GM23338 (cell line): ENCODE measurements at regions not wholly inside any gene's neighbourhood (a gene's known extent, or its start where the extent isn't known, plus 50 kb on each side); places are given as distances from the start of the nearest gene placed in this dataset.
A peak's percentile ranks its signal among the peaks of the same experiment; 100 is the strongest.

Source experiments
- ATAC-seq: fragments of 200-7000 bp; cut with Tn5 transposase; 3 replicates; pipeline ENCODE4 v1.9.1; 2020
- DNase-seq: peaks from one replicate; pipeline ENCODE4 v3.0.0-alpha.2; 2015; ENCODE audit warnings: low spot score
- H2AFZ ChIP-seq: fragments of 200-600 bp; sonication (generic); 2 replicates; pipeline ENCODE4 v1.8.0; 2016; ENCODE audit warnings: antibody characterized with exemption, mild to moderate bottlenecking, moderate library complexity
- H3F3A ChIP-seq: fragments of 200-600 bp; sonication (generic); replicated peaks from 2 replicates; pipeline ENCODE4 v1.8.0; 2017; ENCODE audit warnings: antibody characterized with exemption, mixed run types, low read depth
- H3K27ac ChIP-seq: fragments of 200-600 bp; sonication (generic); 2 replicates; pipeline ENCODE4 v1.6.1; 2016; ENCODE audit warnings: low read depth
- H3K27me3 ChIP-seq: fragments of 200-600 bp; sonication (generic); 2 replicates; pipeline ENCODE4 v1.8.0; 2016; ENCODE audit warnings: mild to moderate bottlenecking, mixed run types, moderate library complexity; ENCODE audit not compliant: insufficient read depth
- H3K36me3 ChIP-seq: fragments of 200-600 bp; sonication (generic); 2 replicates; pipeline ENCODE4 v1.8.0; 2016; ENCODE audit warnings: mild to moderate bottlenecking; ENCODE audit not compliant: insufficient read depth
- H3K4me1 ChIP-seq: fragments of 200-600 bp; sonication (generic); 2 replicates; pipeline ENCODE4 v1.8.0; 2016; ENCODE audit warnings: mild to moderate bottlenecking, moderate library complexity; ENCODE audit not compliant: insufficient read depth
- H3K4me2 ChIP-seq: fragments of 200-600 bp; sonication (generic); 2 replicates; pipeline ENCODE4 v1.7.1; 2017; ENCODE audit warnings: mixed run types
- H3K4me3 ChIP-seq: fragments of 200-600 bp; sonication (generic); 2 replicates; pipeline ENCODE4 v1.6.1; 2016; ENCODE audit warnings: mixed run types
- H3K79me2 ChIP-seq: fragments of 200-600 bp; sonication (generic); replicated peaks from 2 replicates; pipeline ENCODE4 v1.8.0; 2017; ENCODE audit warnings: mild to moderate bottlenecking; ENCODE audit not compliant: insufficient read depth
- H3K9me2 ChIP-seq: fragments of 200-600 bp; sonication (generic); 2 replicates; pipeline ENCODE4 v1.8.0; 2017; ENCODE audit not compliant: insufficient read depth
- H4K20me1 ChIP-seq: fragments of 200-600 bp; sonication (generic); replicated peaks from 2 replicates; pipeline ENCODE4 v1.8.0; 2017; ENCODE audit warnings: mild to moderate bottlenecking; ENCODE audit not compliant: insufficient read depth
- H3K27ac Mint-ChIP-seq: 2 replicates; pipeline ENCODE4 v1.8.0; 2020; ENCODE audit warnings: inconsistent platforms, mild to moderate bottlenecking, moderate library complexity, mixed read lengths
- H3K27me3 Mint-ChIP-seq: 3 replicates; pipeline ENCODE4 v1.8.0; 2022; ENCODE audit warnings: low read depth, mild to moderate bottlenecking, moderate library complexity, mixed read lengths, inconsistent platforms; ENCODE audit not compliant: insufficient read depth, poor library complexity
- H3K36me3 Mint-ChIP-seq: 3 replicates; pipeline ENCODE4 v1.8.0; 2021; ENCODE audit warnings: low read depth, mild to moderate bottlenecking, inconsistent platforms, moderate library complexity, mixed read lengths
- H3K4me1 Mint-ChIP-seq: 3 replicates; pipeline ENCODE4 v1.8.0; 2020; ENCODE audit warnings: mild to moderate bottlenecking, inconsistent platforms, mixed read lengths
- H3K4me3 Mint-ChIP-seq: 3 replicates; pipeline ENCODE4 v1.8.0; 2021; ENCODE audit warnings: moderate library complexity, mild to moderate bottlenecking, inconsistent platforms, mixed read lengths
- H3K9me3 Mint-ChIP-seq: 3 replicates; pipeline ENCODE4 v1.8.0; 2020; ENCODE audit warnings: moderate library complexity, mild to moderate bottlenecking, inconsistent platforms, mixed read lengths
- JUNB ChIP-seq: IDR thresholded peaks from one replicate; pipeline ENCODE4 v1.6.1; 2016; ENCODE audit warnings: antibody characterized with exemption; ENCODE audit not compliant: unreplicated experiment
- REST ChIP-seq: IDR thresholded peaks from one replicate; pipeline ENCODE4 v1.6.1; 2018; ENCODE audit warnings: antibody characterized with exemption; ENCODE audit not compliant: unreplicated experiment
- STAT1 ChIP-seq: IDR thresholded peaks from one replicate; pipeline ENCODE4 v1.6.1; 2016; ENCODE audit warnings: antibody characterized with exemption; ENCODE audit not compliant: unreplicated experiment
- ZNF462 ChIP-seq: fragments of 250-450 bp; sonication (Bioruptor Pico); IDR thresholded peaks from 2 replicates; pipeline ENCODE4 v1.5.0; 2020; ENCODE audit warnings: mild to moderate bottlenecking, moderate library complexity

- no peaks in the 10 kb centered on the region for H3K36me3 ChIP-seq
- Mint-ChIP-seq H3K36me3 (no peaks in the 10 kb centered on the region), H3K4me3 (peak overlapping the region; percentile 82), H3K4me1 (peaks cover 30% of the 10 kb centered on the region), H3K27ac (no peak overlapping the region), H3K9me3 (no peaks in the 10 kb centered on the region), H3K27me3 (peaks cover 21% of the 10 kb centered on the region)
- no peaks in the 10 kb centered on the region for H4K20me1 ChIP-seq
- no peak overlapping the region for H3K27ac ChIP-seq
- H3K27me3 ChIP-seq = no peaks in the 10 kb centered on the region
- TF ChIP-seq STAT1 = no peak
- TF ChIP-seq JUNB = peak; percentile 84
- TF ChIP-seq ZNF462 = peak; percentile 78
- TF ChIP-seq REST = no peak
- peaks cover 7% of the 10 kb centered on the region for H3K4me1 ChIP-seq
- ATAC-seq (peak; percentile 81), DNase-seq (peak; percentile 77)
- no peaks in the 10 kb centered on the region for H3K9me2 ChIP-seq
- peak overlapping the region; percentile 84 for H3K4me2 ChIP-seq
- H3K4me3 ChIP-seq = peak overlapping the region; percentile 72
- H3F3A ChIP-seq = 0 out of 2 replicates have a peak, but pooled peaks cover 4% of the 10 kb centered on the region
- no peaks in the 10 kb centered on the region for H3K79me2 ChIP-seq
- H2AFZ ChIP-seq = peak overlapping the region; percentile 90
Measured at GRCh38 chr7:25895792-25896171, 256.2 kb upstream of the NFE2L3 start.
